ENCODE measurements at regions not wholly inside any gene's neighbourhood (a gene's known extent, or its start where the extent isn't known, plus 50 kb on each side); places are given as distances from the start of the nearest gene placed in this dataset.
"Not testable (repeated sequence)": the region's sequence is repeated elsewhere in the genome, so short reads cannot be mapped to it uniquely, and the experiment has no call there.

DNA sequence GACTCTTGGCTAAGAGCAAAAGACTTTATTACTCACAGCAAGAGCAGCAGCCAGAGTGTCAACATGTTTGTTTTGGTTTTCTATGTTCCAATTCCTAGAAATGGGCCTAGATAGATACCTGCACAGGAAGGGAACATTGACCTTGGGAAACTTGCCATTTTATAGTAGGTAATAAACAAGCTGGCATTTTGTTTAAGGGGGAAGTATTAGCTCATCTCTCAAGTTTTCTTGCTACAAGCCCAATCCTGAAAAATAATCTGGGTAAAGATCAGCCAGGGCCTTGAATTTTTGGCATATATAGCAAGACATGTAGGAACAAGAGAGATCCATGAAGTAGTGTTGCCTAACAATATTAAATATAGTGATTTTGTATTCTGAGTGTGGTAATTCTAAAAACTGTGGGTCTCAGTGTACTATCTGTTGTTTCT is 51.4 kb upstream of the RGL1 start:
- H3K27ac Mint-ChIP-seq: no peak overlapping the region
- H3K9me3 Mint-ChIP-seq (ENCODE audit: low read depth): peaks cover 18% of the 10 kb centered on the region
- ChIA-PET POLR2A (no interaction called here), CTCF (no interaction called here)
- intact Hi-C loops (cut with DNase I, micrococcal nuclease): no loop called here
- H3K4me3 Mint-ChIP-seq: no peak overlapping the region
- H3K36me3 Mint-ChIP-seq (ENCODE audit: low read depth): peaks cover 19% of the 10 kb centered on the region
- no peaks in the 10 kb centered on the region for H3K27me3 Mint-ChIP-seq
- H3K4me1 Mint-ChIP-seq: no peaks in the 10 kb centered on the region
- ATAC-seq (no peak), DNase-seq (no peak)

DNA sequence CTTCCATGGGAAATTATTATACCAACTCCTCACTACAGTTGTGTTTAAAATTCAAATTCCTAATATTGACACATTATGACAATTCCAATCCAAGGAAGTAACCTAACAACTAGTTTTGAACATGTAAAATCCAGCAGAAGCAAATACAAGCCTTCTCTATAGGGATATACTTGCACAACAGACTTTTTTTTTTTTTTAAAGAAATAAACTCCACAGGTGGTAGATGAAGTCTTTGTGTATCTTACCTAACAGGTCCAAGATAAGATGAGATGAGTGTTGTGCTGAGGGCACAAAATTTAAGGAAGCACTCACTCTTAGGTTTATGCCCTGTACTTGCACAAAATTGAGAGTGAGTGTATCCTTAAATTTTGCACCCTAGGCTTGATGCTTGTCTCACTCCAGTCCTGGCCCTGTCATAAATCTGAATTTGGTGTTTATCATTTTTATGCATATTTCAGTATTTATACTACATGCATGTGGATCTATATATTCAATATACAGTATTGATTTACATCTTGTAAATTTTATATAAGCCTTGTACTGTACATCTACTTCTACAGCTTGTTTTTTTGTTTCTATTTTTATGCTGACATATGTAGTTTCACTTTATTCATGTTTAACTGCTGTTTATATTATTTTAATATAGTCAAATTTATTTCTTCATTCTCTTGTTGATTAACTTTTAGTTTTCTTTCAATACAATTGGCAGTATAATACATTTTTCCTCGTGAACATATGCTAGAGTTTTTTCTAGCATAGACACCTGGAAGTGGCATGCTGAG is 60.6 kb upstream of the RGL1 start:
- ChIA-PET CTCF (interaction anchor here (0.9 kb wide), 1 partner anchor 172 kb away, joined by 3 read pairs; no protein-coding TSS in a partner anchor), POLR2A (no interaction called here)
- H3K4me1 Mint-ChIP-seq: no peaks in the 10 kb centered on the region
- H3K27me3 Mint-ChIP-seq: no peaks in the 10 kb centered on the region
- intact Hi-C loops (cut with DNase I, micrococcal nuclease): no loop called here
- DNase-seq (no peak), ATAC-seq (no peak)
- H3K36me3 Mint-ChIP-seq (ENCODE audit: low read depth): peaks cover 9% of the 10 kb centered on the region
- no peak overlapping the region for H3K27ac Mint-ChIP-seq
- H3K9me3 Mint-ChIP-seq (ENCODE audit: low read depth): peaks cover 6% of the 10 kb centered on the region
- no peak overlapping the region for H3K4me3 Mint-ChIP-seq

DNA sequence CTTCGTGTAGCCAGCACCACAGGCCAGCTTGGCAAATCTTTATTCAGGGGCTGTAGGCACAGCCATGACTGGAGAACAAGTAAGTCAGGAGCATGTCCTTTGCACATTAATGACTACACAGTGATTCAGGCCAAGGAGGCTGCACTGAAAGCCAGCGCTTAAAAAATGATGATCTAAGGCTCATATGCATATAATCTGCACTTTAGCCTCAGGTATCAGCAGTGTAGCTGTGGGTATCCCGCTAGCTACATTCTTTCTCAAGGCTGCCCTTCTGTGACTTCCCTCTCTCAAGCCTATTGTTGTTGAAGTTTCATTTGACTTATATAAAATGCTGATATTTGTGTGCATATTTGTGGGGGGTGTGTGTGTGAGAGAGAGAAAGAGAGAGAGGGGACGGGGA is 62.6 kb upstream of the RGL1 start:
- Mint-ChIP-seq H3K4me3 (no peak overlapping the region), H3K27me3 (no peaks in the 10 kb centered on the region), H3K9me3 (ENCODE audit: low read depth) (no peaks in the 10 kb centered on the region), H3K27ac (no peak overlapping the region), H3K4me1 (no peaks in the 10 kb centered on the region), H3K36me3 (ENCODE audit: low read depth) (peaks cover 5% of the 10 kb centered on the region)
- ChIA-PET CTCF (interaction anchor here (0.6 to 1.3 kb wide), 2 partner anchors 8 to 437 kb away, joined by 3 read pairs; no protein-coding TSS in a partner anchor), POLR2A (no interaction called here)
- DNase-seq (no peak), ATAC-seq (no peak)
- intact Hi-C loops (cut with DNase I, micrococcal nuclease): no loop called here

DNA sequence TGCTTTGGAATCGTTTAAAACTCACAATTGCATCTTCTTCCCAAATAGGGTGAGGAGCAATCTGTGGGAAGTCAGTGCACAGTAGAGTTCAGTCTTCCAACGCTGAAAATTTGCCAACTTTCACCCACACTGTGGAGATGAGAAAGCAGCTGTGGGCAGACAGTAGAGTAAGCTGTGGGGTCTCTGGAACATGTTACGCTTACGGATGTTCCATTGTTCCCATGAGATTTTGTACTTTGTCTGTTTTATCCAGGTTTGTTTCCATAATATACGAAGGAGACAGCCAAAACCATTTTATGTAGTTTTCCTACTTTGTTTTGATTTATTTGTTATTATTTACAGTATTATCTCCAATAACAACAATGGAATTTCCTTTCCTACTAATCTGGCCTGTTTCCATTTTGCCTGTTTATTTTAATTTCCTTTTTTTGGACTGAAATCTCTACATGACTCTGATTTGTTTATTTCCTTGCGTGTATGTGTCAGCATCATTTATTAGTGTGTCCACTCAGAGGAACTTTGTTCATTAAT is 65.1 kb upstream of the RGL1 start:
- POLR2A ChIA-PET: interaction anchor here (0.6 kb wide), 1 partner anchor 399 kb away, joined by 3 read pairs; no protein-coding TSS in a partner anchor
- ATAC-seq (no peak), DNase-seq (no peak)
- Mint-ChIP-seq H3K27ac (no peak overlapping the region), H3K27me3 (no peaks in the 10 kb centered on the region), H3K9me3 (ENCODE audit: low read depth) (no peaks in the 10 kb centered on the region), H3K36me3 (ENCODE audit: low read depth) (peaks cover 3% of the 10 kb centered on the region), H3K4me3 (no peak overlapping the region), H3K4me1 (no peaks in the 10 kb centered on the region)
- intact Hi-C loops (cut with DNase I, micrococcal nuclease): no loop called here
- CTCF ChIA-PET: no interaction called here

DNA sequence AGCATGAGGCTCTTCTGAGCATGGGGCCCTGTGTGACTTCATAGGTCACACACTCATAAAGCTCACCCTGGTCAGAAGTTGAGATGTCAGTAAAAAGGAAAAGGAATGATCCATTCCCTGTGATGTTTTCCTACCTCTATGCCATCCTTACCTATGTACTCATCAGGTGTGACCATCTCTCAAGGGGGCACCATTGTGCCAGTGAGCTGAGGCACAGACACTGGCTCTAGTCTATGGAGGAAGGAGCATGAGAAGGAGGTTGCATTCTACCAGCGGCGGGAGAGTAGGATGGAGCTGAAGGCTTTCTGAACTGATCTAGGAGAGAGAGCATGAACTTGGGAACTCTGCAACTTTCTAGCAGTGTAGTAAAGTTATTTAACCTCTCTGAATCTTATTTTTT is 65.8 kb upstream of the RGL1 start:
- Mint-ChIP-seq H3K36me3 (ENCODE audit: low read depth) (peaks cover 3% of the 10 kb centered on the region), H3K4me3 (no peak overlapping the region), H3K9me3 (ENCODE audit: low read depth) (no peaks in the 10 kb centered on the region), H3K27ac (no peak overlapping the region), H3K4me1 (no peaks in the 10 kb centered on the region), H3K27me3 (no peaks in the 10 kb centered on the region)
- ChIA-PET POLR2A (interaction anchor here (0.6 kb wide), 1 partner anchor 398 kb away, joined by 3 read pairs; no protein-coding TSS in a partner anchor), CTCF (no interaction called here)
- no peak for DNase-seq
- ATAC-seq: no peak
- intact Hi-C loops (cut with DNase I, micrococcal nuclease): no loop called here

DNA sequence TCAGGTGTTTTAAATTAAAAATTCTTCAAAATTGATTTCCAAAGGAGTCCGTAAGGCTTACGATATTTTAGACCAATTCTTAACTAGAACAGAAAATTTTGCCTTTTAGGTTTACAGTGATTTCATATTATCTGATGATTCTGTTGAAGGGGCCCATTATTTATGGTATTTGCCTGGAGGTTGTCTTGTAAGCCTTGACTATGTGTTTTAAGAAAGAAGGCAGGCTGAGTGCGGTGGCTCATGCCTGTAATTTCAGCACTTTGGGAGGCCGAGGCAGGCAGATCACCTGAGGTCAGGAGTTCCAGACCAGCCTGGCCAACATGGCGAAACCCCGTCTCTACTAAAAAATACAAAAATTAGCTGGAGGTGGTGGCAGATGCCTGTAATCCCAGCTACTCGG is 67.0 kb upstream of the RGL1 start:
- intact Hi-C loops (cut with DNase I, micrococcal nuclease); DNase-seq; POLR2A ChIA-PET; H3K9me3 Mint-ChIP-seq (ENCODE audit: low read depth); H3K27me3 Mint-ChIP-seq; H3K27ac Mint-ChIP-seq; H3K4me3 Mint-ChIP-seq; H3K4me1 Mint-ChIP-seq; ATAC-seq; H3K36me3 Mint-ChIP-seq (ENCODE audit: low read depth); CTCF ChIA-PET: not testable (repeated sequence)

DNA sequence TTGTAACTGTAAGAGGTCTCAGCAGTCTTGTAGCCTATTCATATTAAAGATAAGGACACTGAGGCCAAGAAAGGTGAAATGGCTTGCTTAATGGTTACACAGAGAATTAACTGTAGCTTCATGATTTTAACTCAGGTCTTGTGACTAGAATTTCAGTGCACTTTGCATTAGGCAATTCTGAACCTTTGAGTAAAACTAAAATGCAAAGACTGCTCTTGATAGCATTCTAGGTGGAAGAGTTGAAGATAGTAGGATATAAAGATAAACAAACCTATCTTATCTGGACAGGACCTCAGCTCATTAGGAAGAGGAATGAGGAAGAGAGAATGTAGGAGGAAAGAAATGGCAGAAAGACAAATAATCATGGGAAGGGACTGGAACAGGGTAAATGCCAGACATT is 68.6 kb upstream of the RGL1 start:
- H3K4me1 Mint-ChIP-seq: no peaks in the 10 kb centered on the region
- DNase-seq (no peak), ATAC-seq (no peak)
- no peaks in the 10 kb centered on the region for H3K36me3 Mint-ChIP-seq (ENCODE audit: low read depth)
- no peak overlapping the region for H3K4me3 Mint-ChIP-seq
- no peak overlapping the region for H3K27ac Mint-ChIP-seq
- no peaks in the 10 kb centered on the region for H3K27me3 Mint-ChIP-seq
- intact Hi-C loops (cut with DNase I, micrococcal nuclease): no loop called here
- no peaks in the 10 kb centered on the region for H3K9me3 Mint-ChIP-seq (ENCODE audit: low read depth)
- ChIA-PET POLR2A (no interaction called here), CTCF (interaction anchor here (0.8 kb wide), 1 partner anchor 18 kb away, joined by 3 read pairs; no protein-coding TSS in a partner anchor)

DNA sequence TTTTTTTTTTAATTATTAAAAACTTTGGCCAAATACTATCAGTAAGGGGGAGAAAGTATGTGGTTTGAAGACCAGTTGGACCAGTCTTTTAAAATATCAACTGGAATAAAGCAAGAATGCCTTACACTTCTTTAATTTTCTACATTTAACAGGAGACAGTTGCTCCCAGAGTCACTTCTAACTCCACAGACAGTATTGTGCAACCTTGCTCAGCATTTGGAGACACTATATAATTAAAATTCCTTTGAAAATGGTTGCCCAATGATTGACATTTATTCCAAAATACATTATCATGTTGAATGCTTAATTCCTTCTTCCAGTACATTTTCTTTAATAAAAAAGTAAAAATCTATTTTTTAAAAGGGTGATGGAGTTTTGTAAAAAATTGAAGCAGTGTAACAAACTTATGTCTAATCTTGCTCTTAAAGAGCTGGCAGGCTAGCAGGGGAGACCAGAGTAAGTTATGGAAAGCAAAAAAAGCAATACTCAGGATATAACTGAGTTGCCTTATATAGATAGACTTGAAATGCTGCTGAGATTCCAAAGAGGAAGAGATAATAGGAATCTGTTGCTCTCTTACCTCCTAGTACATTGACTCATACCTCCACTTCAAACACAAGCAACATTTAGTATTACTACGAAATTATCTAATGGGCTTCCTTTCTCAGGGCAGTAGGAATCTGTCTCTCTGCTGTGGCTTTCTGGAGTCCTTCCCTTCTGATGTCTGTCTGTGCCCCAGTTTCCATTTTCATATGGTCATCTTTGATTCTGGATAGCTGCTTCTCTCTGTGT is 69.7 kb upstream of the RGL1 start:
- ATAC-seq: no peak
- DNase-seq: no peak
- Mint-ChIP-seq H3K4me3 (no peak overlapping the region), H3K9me3 (ENCODE audit: low read depth) (no peaks in the 10 kb centered on the region), H3K4me1 (no peaks in the 10 kb centered on the region), H3K27me3 (no peaks in the 10 kb centered on the region), H3K36me3 (ENCODE audit: low read depth) (no peaks in the 10 kb centered on the region), H3K27ac (no peak overlapping the region)
- CTCF ChIA-PET: interaction anchor here (0.8 kb wide), 2 partner anchors 19 to 50 kb away, joined by 3 to 6 read pairs; no protein-coding TSS in a partner anchor
- POLR2A ChIA-PET: no interaction called here
- intact Hi-C loops (cut with DNase I, micrococcal nuclease): no loop called here

DNA sequence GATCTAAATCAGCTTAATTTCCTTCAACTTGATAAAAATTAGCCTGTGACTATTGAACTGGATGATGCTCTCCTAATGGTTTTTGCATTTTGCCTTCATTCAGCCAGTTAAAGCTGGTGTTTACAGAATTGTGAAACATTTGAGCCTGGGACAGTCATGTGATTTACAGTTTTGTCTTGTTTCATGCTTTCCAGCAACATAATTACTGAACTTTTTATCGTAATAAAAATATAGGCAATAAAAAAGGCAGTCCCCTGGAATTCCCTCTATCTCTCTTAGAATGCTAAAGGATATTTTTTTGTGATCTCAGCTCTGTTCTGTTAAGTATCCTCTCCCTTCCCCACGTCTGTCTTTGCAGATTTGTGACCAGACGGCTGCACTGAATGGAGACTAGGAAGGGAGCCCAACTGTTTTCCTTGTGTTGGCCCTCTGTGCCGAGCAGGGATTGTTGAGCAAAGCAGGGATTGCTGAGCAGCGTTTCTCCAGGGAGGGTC is 70.3 kb upstream of the RGL1 start:
- intact Hi-C loops (cut with DNase I, micrococcal nuclease): no loop called here
- no peaks in the 10 kb centered on the region for H3K36me3 Mint-ChIP-seq (ENCODE audit: low read depth)
- no peak overlapping the region for H3K27ac Mint-ChIP-seq
- ATAC-seq: no peak
- no peaks in the 10 kb centered on the region for H3K9me3 Mint-ChIP-seq (ENCODE audit: low read depth)
- no peak for DNase-seq
- H3K27me3 Mint-ChIP-seq: no peaks in the 10 kb centered on the region
- ChIA-PET POLR2A (no interaction called here), CTCF (interaction anchor here (0.8 kb wide), 3 partner anchors 8 to 79 kb away, joined by 3 to 6 read pairs (median 3); no protein-coding TSS in a partner anchor)
- no peaks in the 10 kb centered on the region for H3K4me1 Mint-ChIP-seq
- no peak overlapping the region for H3K4me3 Mint-ChIP-seq

DNA sequence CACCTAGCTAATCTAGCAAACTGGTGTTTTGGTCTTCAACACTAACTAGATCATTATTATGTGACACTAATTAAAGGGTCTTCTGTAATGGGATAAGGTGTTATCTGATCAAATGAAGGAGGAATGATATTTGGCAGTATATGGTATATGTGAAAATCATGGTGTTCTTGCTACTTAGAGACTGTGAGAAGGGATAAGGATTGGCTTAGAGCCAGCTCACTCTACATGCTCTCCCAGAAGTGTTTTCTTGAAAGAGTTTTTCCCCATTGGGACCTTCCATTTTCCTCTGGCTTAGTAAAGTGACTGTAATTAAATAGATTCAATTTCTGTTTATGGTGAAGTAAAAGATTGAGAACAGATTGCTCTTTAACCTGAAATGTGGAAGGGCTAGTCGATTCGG is 71.2 kb upstream of the RGL1 start:
- POLR2A ChIA-PET: interaction anchor here (0.6 kb wide), 1 partner anchor 11 kb away, joined by 4 read pairs; no protein-coding TSS in a partner anchor
- H3K9me3 Mint-ChIP-seq (ENCODE audit: low read depth): no peaks in the 10 kb centered on the region
- H3K4me3 Mint-ChIP-seq: no peak overlapping the region
- H3K4me1 Mint-ChIP-seq: no peaks in the 10 kb centered on the region
- H3K27me3 Mint-ChIP-seq: no peaks in the 10 kb centered on the region
- ATAC-seq (no peak), DNase-seq (no peak)
- CTCF ChIA-PET: interaction anchor here (0.8 to 1.0 kb wide), 3 partner anchors 9 to 78 kb away, joined by 3 read pairs; no protein-coding TSS in a partner anchor
- no peaks in the 10 kb centered on the region for H3K36me3 Mint-ChIP-seq (ENCODE audit: low read depth)
- H3K27ac Mint-ChIP-seq: no peak overlapping the region
- intact Hi-C loops (cut with DNase I, micrococcal nuclease): no loop called here

DNA sequence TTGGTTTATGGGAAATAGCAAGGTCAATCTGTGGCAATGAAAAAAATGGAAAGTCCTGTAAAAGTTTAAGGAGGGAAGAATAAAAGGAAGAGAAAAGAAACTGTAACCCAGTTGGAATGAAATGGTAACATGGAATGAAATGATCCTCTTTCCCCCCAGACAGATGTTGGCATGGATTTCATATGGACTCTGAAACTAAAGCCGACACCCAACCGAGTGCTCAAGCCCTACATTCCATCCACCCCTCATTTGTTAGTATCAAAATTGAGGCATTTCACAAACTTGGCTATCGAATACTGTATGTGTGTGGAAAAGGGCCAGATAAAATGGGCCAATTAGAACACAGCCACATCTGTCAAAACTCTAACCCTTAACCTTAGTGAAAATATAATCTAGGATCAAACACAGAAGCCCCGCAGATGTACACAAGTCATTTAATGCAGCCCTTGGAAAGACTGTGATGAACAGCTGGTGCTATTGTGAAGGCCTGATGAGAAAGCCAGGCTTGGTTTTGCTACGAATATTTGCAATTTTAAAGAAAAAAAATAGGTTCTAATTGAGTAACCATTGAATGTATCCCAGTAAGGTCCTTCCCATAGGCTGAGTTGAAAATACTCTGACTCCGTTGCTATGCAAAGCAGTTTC is 72.6 kb upstream of the RGL1 start:
- intact Hi-C loops (cut with DNase I, micrococcal nuclease): no loop called here
- DNase-seq (no peak), ATAC-seq (no peak)
- H3K27ac Mint-ChIP-seq: no peak overlapping the region
- H3K9me3 Mint-ChIP-seq (ENCODE audit: low read depth): no peaks in the 10 kb centered on the region
- no peak overlapping the region for H3K4me3 Mint-ChIP-seq
- no peaks in the 10 kb centered on the region for H3K4me1 Mint-ChIP-seq
- ChIA-PET CTCF (no interaction called here), POLR2A (interaction anchor here (0.7 kb wide), 1 partner anchor 178 kb away, joined by 3 read pairs; no protein-coding TSS in a partner anchor)
- H3K27me3 Mint-ChIP-seq: no peaks in the 10 kb centered on the region
- H3K36me3 Mint-ChIP-seq (ENCODE audit: low read depth): no peaks in the 10 kb centered on the region
